ENCODE measurements at regions not wholly inside any gene's neighbourhood (a gene's known extent, or its start where the extent isn't known, plus 50 kb on each side); places are given as distances from the start of the nearest gene placed in this dataset.

DNA sequence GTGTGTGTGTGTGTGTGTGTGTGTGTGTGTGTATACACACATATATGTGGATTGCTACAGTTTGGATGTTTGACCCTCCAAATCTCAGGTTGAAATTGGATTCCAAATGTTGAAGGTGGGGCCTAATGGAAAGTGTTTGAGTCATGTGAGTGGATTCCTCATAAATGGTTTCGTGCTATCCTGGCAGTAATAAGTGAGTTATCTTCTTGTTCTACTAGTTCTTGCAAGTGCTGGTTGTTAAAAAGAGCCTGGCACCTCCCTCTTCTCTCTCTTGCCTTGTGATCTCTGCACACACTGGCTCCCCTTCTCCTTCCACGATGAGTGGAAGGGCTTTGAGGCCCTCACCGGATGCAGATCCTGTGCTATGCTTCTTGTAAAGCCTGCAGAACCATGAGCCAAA, 344.1 kb downstream of the SH2D1A start:
- H4K20me1 ChIP-seq (ENCODE audit: insufficient read depth, low read length, poor library complexity, severe bottlenecking), result no peaks in the 10 kb centered on the region
- no peaks in the 10 kb centered on the region for H3K27me3 ChIP-seq (ENCODE audit: insufficient read depth, low read length, poor library complexity, severe bottlenecking)
- H3K4me3 ChIP-seq (ENCODE audit: low read length, poor library complexity, severe bottlenecking), result no peak overlapping the region
- no peak for TF ChIP-seq EZH2phosphoT487 (IDR thresholded peaks at IDR 0.05; ENCODE audit: borderline replicate concordance)
- TF ChIP-seq, protein P1, sequence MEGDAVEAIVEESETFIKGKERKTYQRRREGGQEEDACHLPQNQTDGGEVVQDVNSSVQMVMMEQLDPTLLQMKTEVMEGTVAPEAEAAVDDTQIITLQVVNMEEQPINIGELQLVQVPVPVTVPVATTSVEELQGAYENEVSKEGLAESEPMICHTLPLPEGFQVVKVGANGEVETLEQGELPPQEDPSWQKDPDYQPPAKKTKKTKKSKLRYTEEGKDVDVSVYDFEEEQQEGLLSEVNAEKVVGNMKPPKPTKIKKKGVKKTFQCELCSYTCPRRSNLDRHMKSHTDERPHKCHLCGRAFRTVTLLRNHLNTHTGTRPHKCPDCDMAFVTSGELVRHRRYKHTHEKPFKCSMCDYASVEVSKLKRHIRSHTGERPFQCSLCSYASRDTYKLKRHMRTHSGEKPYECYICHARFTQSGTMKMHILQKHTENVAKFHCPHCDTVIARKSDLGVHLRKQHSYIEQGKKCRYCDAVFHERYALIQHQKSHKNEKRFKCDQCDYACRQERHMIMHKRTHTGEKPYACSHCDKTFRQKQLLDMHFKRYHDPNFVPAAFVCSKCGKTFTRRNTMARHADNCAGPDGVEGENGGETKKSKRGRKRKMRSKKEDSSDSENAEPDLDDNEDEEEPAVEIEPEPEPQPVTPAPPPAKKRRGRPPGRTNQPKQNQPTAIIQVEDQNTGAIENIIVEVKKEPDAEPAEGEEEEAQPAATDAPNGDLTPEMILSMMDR (conservative IDR thresholded peaks at IDR 0.05; ENCODE audit: low read length), result no peak
- H3F3A ChIP-seq (ENCODE audit: low read depth), result no peaks in the 10 kb centered on the region
- no peaks in the 10 kb centered on the region for H3K4me1 ChIP-seq (ENCODE audit: insufficient read depth, low read length, poor library complexity, severe bottlenecking)
- no peaks in the 10 kb centered on the region for H3K9me3 ChIP-seq (ENCODE audit: insufficient read depth, low read depth, low read length)
- H3K79me2 ChIP-seq (ENCODE audit: insufficient read depth, low read length), result no peaks in the 10 kb centered on the region
- H3K9ac ChIP-seq (ENCODE audit: low read depth, low read length, poor library complexity, severe bottlenecking), result no peak overlapping the region
- H3K9me2 ChIP-seq (replicated peaks; ENCODE audit: low read depth, low read length), result no peaks in the 10 kb centered on the region
- H3K36me3 ChIP-seq (ENCODE audit: insufficient read depth, low read length), result no peaks in the 10 kb centered on the region
- no peak overlapping the region for H3K4me2 ChIP-seq (ENCODE audit: low read depth, low read length, poor library complexity, severe bottlenecking)
- H2AFZ ChIP-seq (ENCODE audit: low read length), result no peak overlapping the region

DNA sequence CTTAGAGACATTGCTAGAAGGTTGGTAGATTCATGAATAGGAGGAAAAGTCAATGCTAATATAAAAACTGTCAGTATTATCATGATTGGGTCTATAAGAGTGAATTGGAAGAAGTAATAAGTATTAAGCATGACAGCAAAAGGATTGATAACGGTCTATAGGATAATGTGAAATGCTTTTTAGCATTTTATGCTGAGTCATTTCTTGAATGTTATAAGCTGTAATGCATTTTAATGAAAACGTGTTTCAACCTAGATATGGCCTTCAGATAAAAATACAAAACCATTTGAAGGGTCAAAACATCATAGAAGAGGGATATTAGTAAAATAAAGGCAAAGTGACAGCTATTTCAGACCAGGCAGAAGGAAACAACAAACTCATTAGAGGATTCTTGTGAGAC, 353.5 kb downstream of the SH2D1A start:
- Histone ChIP-seq H3K9me2 (replicated peaks; ENCODE audit: low read depth, low read length) (no peaks in the 10 kb centered on the region), H3K27me3 (ENCODE audit: insufficient read depth, low read length, poor library complexity, severe bottlenecking) (no peaks in the 10 kb centered on the region), H3K79me2 (ENCODE audit: insufficient read depth, low read length) (no peaks in the 10 kb centered on the region), H3F3A (ENCODE audit: low read depth) (no peaks in the 10 kb centered on the region), H4K20me1 (ENCODE audit: insufficient read depth, low read length, poor library complexity, severe bottlenecking) (no peaks in the 10 kb centered on the region), H3K4me1 (ENCODE audit: insufficient read depth, low read length, poor library complexity, severe bottlenecking) (no peaks in the 10 kb centered on the region), H3K9ac (ENCODE audit: low read depth, low read length, poor library complexity, severe bottlenecking) (no peak overlapping the region), H2AFZ (ENCODE audit: low read length) (no peak overlapping the region), H3K9me3 (ENCODE audit: insufficient read depth, low read depth, low read length) (no peaks in the 10 kb centered on the region), H3K4me2 (ENCODE audit: low read depth, low read length, poor library complexity, severe bottlenecking) (no peak overlapping the region), H3K36me3 (ENCODE audit: insufficient read depth, low read length) (no peaks in the 10 kb centered on the region), H3K4me3 (ENCODE audit: low read length, poor library complexity, severe bottlenecking) (no peak overlapping the region)
- TF ChIP-seq, protein P1 (conservative IDR thresholded peaks at IDR 0.05; ENCODE audit: low read length), result no peak
- no peak for TF ChIP-seq EZH2phosphoT487 (IDR thresholded peaks at IDR 0.05; ENCODE audit: borderline replicate concordance)

DNA sequence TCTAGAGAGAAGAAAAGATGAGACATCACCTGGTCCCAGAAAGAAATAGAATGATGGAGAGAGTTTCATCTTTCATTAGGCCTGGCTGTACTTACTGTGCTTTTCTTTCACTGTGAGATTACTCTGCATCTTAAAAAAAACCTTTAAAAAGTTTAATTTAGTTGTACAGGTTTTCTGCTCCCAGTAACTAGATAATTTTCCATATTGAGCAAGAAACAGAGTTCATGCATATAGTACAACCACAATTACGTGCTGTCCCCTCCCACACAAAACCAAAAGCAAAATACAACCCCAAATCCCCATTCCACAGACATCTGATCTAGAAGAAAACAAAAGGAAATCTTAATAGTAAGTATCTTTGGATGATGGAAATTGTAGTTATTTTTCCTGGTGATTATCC, 371.2 kb downstream of the SH2D1A start:
- Histone ChIP-seq H3K9me2 (replicated peaks; ENCODE audit: low read depth, low read length) (no peaks in the 10 kb centered on the region), H3K27me3 (ENCODE audit: insufficient read depth, low read length, poor library complexity, severe bottlenecking) (no peaks in the 10 kb centered on the region), H3K4me1 (ENCODE audit: insufficient read depth, low read length, poor library complexity, severe bottlenecking) (no peaks in the 10 kb centered on the region), H3K4me2 (ENCODE audit: low read depth, low read length, poor library complexity, severe bottlenecking) (no peak overlapping the region), H3K9ac (ENCODE audit: low read depth, low read length, poor library complexity, severe bottlenecking) (no peak overlapping the region), H2AFZ (ENCODE audit: low read length) (no peak overlapping the region), H3K4me3 (ENCODE audit: low read length, poor library complexity, severe bottlenecking) (no peak overlapping the region), H3K79me2 (ENCODE audit: insufficient read depth, low read length) (no peaks in the 10 kb centered on the region), H4K20me1 (ENCODE audit: insufficient read depth, low read length, poor library complexity, severe bottlenecking) (no peaks in the 10 kb centered on the region), H3K36me3 (ENCODE audit: insufficient read depth, low read length) (no peaks in the 10 kb centered on the region), H3K9me3 (ENCODE audit: insufficient read depth, low read depth, low read length) (no peaks in the 10 kb centered on the region), H3F3A (ENCODE audit: low read depth) (no peaks in the 10 kb centered on the region)
- TF ChIP-seq, protein P1 (conservative IDR thresholded peaks at IDR 0.05; ENCODE audit: low read length), result no peak
- no peak for TF ChIP-seq EZH2phosphoT487 (IDR thresholded peaks at IDR 0.05; ENCODE audit: borderline replicate concordance)
